ENCODE measurements at regions not wholly inside any gene's neighbourhood (a gene's known extent, or its start where the extent isn't known, plus 50 kb on each side); places are given as distances from the start of the nearest gene placed in this dataset.

- no peak for TF ChIP-seq CTCF (conservative IDR thresholded peaks at IDR 0.05; ENCODE audit: low read depth in 2 of 2)
- TF ChIP-seq EZH2 (IDR thresholded peaks at IDR 0.05; ENCODE audit: low read depth, unreplicated experiment), result no peak
- no peak for TF ChIP-seq REST (IDR thresholded peaks at IDR 0.05; ENCODE audit: unreplicated experiment)
- no peak for TF ChIP-seq POLR2AphosphoS5 (IDR thresholded peaks at IDR 0.05; ENCODE audit: low read depth)
Observed at GRCh38 chr6:14735956-14736486, 509.8 kb upstream of the JARID2 start.
